Immature natural killer cell (primary cell): ENCODE measurements at regions not wholly inside any gene's neighbourhood (a gene's known extent, or its start where the extent isn't known, plus 50 kb on each side); places are given as distances from the start of the nearest gene placed in this dataset.

ENCODE experiments used
- DNase-seq, 3 donors: peaks; one replicate each; pipeline ENCODE4 v3.0.0; 2022; ENCODE audit warnings: mixed read lengths in 1 of 3
- H3K27ac Mint-ChIP-seq, 6 donors: one replicate each; pipeline ENCODE4 v1.8.0; 2020; ENCODE audit warnings: mixed read lengths in 6 of 6, mild to moderate bottlenecking in 5 of 6, inconsistent platforms in 4 of 6, moderate library complexity in 3 of 6
- H3K27me3 Mint-ChIP-seq, 3 donors: one replicate each; pipeline ENCODE4 v1.8.0; 2020 to 2021; ENCODE audit warnings: low read depth in 3 of 3, mild to moderate bottlenecking in 3 of 3, mixed read lengths in 3 of 3, moderate library complexity in 3 of 3, inconsistent platforms in 1 of 3
- H3K36me3 Mint-ChIP-seq, 3 donors: one replicate each; pipeline ENCODE4 v1.8.0; 2020; ENCODE audit warnings: mixed read lengths in 3 of 3, inconsistent platforms in 2 of 3, mild to moderate bottlenecking in 2 of 3
- H3K4me1 Mint-ChIP-seq, 2 donors: one replicate each; pipeline ENCODE4 v1.8.0; 2020; ENCODE audit warnings: inconsistent platforms in 2 of 2, mild to moderate bottlenecking in 2 of 2, mixed read lengths in 2 of 2, moderate library complexity in 1 of 2
- H3K4me3 Mint-ChIP-seq, 5 donors: one replicate each; pipeline ENCODE4 v1.8.0; 2020; ENCODE audit warnings: mild to moderate bottlenecking in 5 of 5, mixed read lengths in 5 of 5, inconsistent platforms in 3 of 5, moderate library complexity in 3 of 5
- H3K9me3 Mint-ChIP-seq, 6 donors: one replicate each; pipeline ENCODE4 v1.8.0; 2020; ENCODE audit warnings: mild to moderate bottlenecking in 6 of 6, mixed read lengths in 6 of 6, inconsistent platforms in 4 of 6, moderate library complexity in 3 of 6

GRCh38 chr1:14363707-14364413 is 234.6 kb upstream of the KAZN start:
- H3K9me3 Mint-ChIP-seq = peaks cover 0 to 2% (median 0%) of the 10 kb centered on the region in 6 donors
- no peak overlapping the region for H3K4me3 Mint-ChIP-seq
- peaks cover 7 to 10% (median 8%) of the 10 kb centered on the region in 3 donors for H3K27me3 Mint-ChIP-seq
- no peaks in the 10 kb centered on the region for H3K36me3 Mint-ChIP-seq
- H3K4me1 Mint-ChIP-seq = no peaks in the 10 kb centered on the region
- H3K27ac Mint-ChIP-seq = no peak overlapping the region
- DNase-seq = no peak

GRCh38 chr1:14365301-14365988 is 233.0 kb upstream of the KAZN start:
- Mint-ChIP-seq H3K27me3 (peaks cover 10 to 16% (median 10%) of the 10 kb centered on the region in 3 donors), H3K9me3 (peaks cover 0 to 2% (median 0%) of the 10 kb centered on the region in 6 donors), H3K36me3 (no peaks in the 10 kb centered on the region), H3K27ac (no peak overlapping the region), H3K4me1 (no peaks in the 10 kb centered on the region), H3K4me3 (no peak overlapping the region)
- DNase-seq = no peak

GRCh38 chr1:14366091-14367018 is 232.1 kb upstream of the KAZN start:
- H3K9me3 Mint-ChIP-seq = peaks cover 0 to 2% (median 0%) of the 10 kb centered on the region in 6 donors
- H3K27ac Mint-ChIP-seq = no peak overlapping the region
- no peak overlapping the region for H3K4me3 Mint-ChIP-seq
- DNase-seq = no peak
- no peaks in the 10 kb centered on the region for H3K36me3 Mint-ChIP-seq
- peaks cover 10 to 16% (median 10%) of the 10 kb centered on the region in 3 donors for H3K27me3 Mint-ChIP-seq
- H3K4me1 Mint-ChIP-seq = no peaks in the 10 kb centered on the region

- Mint-ChIP-seq H3K36me3 (no peaks in the 10 kb centered on the region), H3K4me3 (no peak overlapping the region), H3K27ac (no peak overlapping the region), H3K9me3 (peaks cover 0 to 2% (median 0%) of the 10 kb centered on the region in 6 donors), H3K27me3 (peaks cover 10 to 12% (median 11%) of the 10 kb centered on the region in 3 donors), H3K4me1 (no peaks in the 10 kb centered on the region)
- DNase-seq = no peak
Measured at GRCh38 chr1:14367451-14367850, 231.0 kb upstream of the KAZN start.

GRCh38 chr1:14369526-14370213 is 228.8 kb upstream of the KAZN start:
- Mint-ChIP-seq H3K4me1 (no peaks in the 10 kb centered on the region), H3K36me3 (no peaks in the 10 kb centered on the region), H3K9me3 (peaks cover 0 to 1% (median 0%) of the 10 kb centered on the region in 6 donors), H3K27ac (no peak overlapping the region), H3K27me3 (peaks cover 6 to 12% (median 11%) of the 10 kb centered on the region in 3 donors), H3K4me3 (no peak overlapping the region)
- no peak for DNase-seq

- no peak overlapping the region for H3K27ac Mint-ChIP-seq
- H3K4me1 Mint-ChIP-seq = no peaks in the 10 kb centered on the region
- no peak for DNase-seq
- peaks cover 6 to 7% (median 6%) of the 10 kb centered on the region in 3 donors for H3K27me3 Mint-ChIP-seq
- H3K9me3 Mint-ChIP-seq = no peaks in the 10 kb centered on the region
- H3K4me3 Mint-ChIP-seq = no peak overlapping the region
- H3K36me3 Mint-ChIP-seq = no peaks in the 10 kb centered on the region
Measured at GRCh38 chr1:14371771-14372497, 226.6 kb upstream of the KAZN start.

GRCh38 chr1:14372526-14372925 is 226.0 kb upstream of the KAZN start:
- Mint-ChIP-seq H3K27ac (no peak overlapping the region), H3K36me3 (no peaks in the 10 kb centered on the region), H3K9me3 (no peaks in the 10 kb centered on the region), H3K4me1 (no peaks in the 10 kb centered on the region), H3K27me3 (peaks cover 6 to 7% (median 6%) of the 10 kb centered on the region in 3 donors), H3K4me3 (no peak overlapping the region)
- DNase-seq = no peak

GRCh38 chr1:14373081-14373758 is 225.3 kb upstream of the KAZN start:
- H3K4me3 Mint-ChIP-seq = no peak overlapping the region
- no peaks in the 10 kb centered on the region for H3K36me3 Mint-ChIP-seq
- H3K9me3 Mint-ChIP-seq = no peaks in the 10 kb centered on the region
- H3K4me1 Mint-ChIP-seq = no peaks in the 10 kb centered on the region
- peaks cover 6 to 7% (median 6%) of the 10 kb centered on the region in 3 donors for H3K27me3 Mint-ChIP-seq
- H3K27ac Mint-ChIP-seq = no peak overlapping the region
- no peak for DNase-seq

- Mint-ChIP-seq H3K27ac (no peak overlapping the region), H3K4me3 (no peak overlapping the region), H3K4me1 (no peaks in the 10 kb centered on the region)
Measured at GRCh38 chr1:14375226-14375625, 223.3 kb upstream of the KAZN start.

GRCh38 chr1:14377386-14377785 is 221.1 kb upstream of the KAZN start:
- H3K4me1 Mint-ChIP-seq = no peaks in the 10 kb centered on the region
- no peak for DNase-seq
- no peaks in the 10 kb centered on the region for H3K36me3 Mint-ChIP-seq
- H3K9me3 Mint-ChIP-seq = peaks cover 8 to 39% (median 25%) of the 10 kb centered on the region in 6 donors
- H3K4me3 Mint-ChIP-seq = no peak overlapping the region
- H3K27ac Mint-ChIP-seq = no peak overlapping the region
- peaks cover 1 to 2% (median 1%) of the 10 kb centered on the region in 3 donors for H3K27me3 Mint-ChIP-seq

More at GRCh38 chr1:14375226-14375625, 223.3 kb upstream of the KAZN start:
- Mint-ChIP-seq H3K36me3 (no peaks in the 10 kb centered on the region), H3K9me3 (peaks cover 2 to 20% (median 10%) of the 10 kb centered on the region in 6 donors), H3K27me3 (peaks cover 0 to 4% (median 1%) of the 10 kb centered on the region in 3 donors)
- DNase-seq = no peak

- Mint-ChIP-seq H3K27ac (no peak overlapping the region), H3K36me3 (no peaks in the 10 kb centered on the region), H3K9me3 (peaks cover 8 to 39% (median 25%) of the 10 kb centered on the region in 6 donors), H3K27me3 (peaks cover 0 to 2% (median 1%) of the 10 kb centered on the region in 3 donors), H3K4me3 (no peak overlapping the region), H3K4me1 (no peaks in the 10 kb centered on the region)
- no peak for DNase-seq
Measured at GRCh38 chr1:14380408-14380807, 218.1 kb upstream of the KAZN start.

GRCh38 chr1:14390816-14391215 is 207.7 kb upstream of the KAZN start:
- H3K9me3 Mint-ChIP-seq = peaks cover 0 to 6% (median 3%) of the 10 kb centered on the region in 6 donors
- no peak overlapping the region for H3K27ac Mint-ChIP-seq
- no peaks in the 10 kb centered on the region for H3K4me1 Mint-ChIP-seq
- DNase-seq = no peak
- H3K4me3 Mint-ChIP-seq = no peak overlapping the region
- peaks cover 0 to 5% (median 2%) of the 10 kb centered on the region in 3 donors for H3K27me3 Mint-ChIP-seq
- H3K36me3 Mint-ChIP-seq = no peaks in the 10 kb centered on the region
